Endodermal cell (in vitro differentiated cells): ENCODE measurements at regions not wholly inside any gene's neighbourhood (a gene's known extent, or its start where the extent isn't known, plus 50 kb on each side); places are given as distances from the start of the nearest gene placed in this dataset.

Source experiments
- DNase-seq: peaks from one replicate; pipeline ENCODE4 v3.0.0-alpha.2; 2017
- H3K27ac ChIP-seq: 2 replicates; pipeline ENCODE4 v1.5.1; 2013; ENCODE audit warnings: mild to moderate bottlenecking, low read depth, low read length, moderate library complexity
- H3K27me3 ChIP-seq: 2 replicates; pipeline ENCODE4 v1.6.1; 2013; ENCODE audit warnings: mild to moderate bottlenecking, low read length, moderate library complexity; ENCODE audit not compliant: insufficient read depth, control insufficient read depth, poor library complexity, severe bottlenecking
- H3K36me3 ChIP-seq: 2 replicates; pipeline ENCODE4 v1.7.0; 2013; ENCODE audit warnings: mild to moderate bottlenecking, low read length, moderate library complexity; ENCODE audit not compliant: control insufficient read depth, insufficient read depth
- H3K4me1 ChIP-seq: one replicate; pipeline ENCODE4 v1.7.0; 2013; ENCODE audit warnings: low read length; ENCODE audit not compliant: control insufficient read depth, insufficient read depth
- H3K4me3 ChIP-seq: 2 replicates; pipeline ENCODE4 v1.5.1; 2013; ENCODE audit warnings: mild to moderate bottlenecking, low read length, moderate library complexity
- H3K9ac ChIP-seq: 2 replicates; pipeline ENCODE4 v1.6.1; 2013; ENCODE audit warnings: mild to moderate bottlenecking, low read length, moderate library complexity; ENCODE audit not compliant: poor library complexity, severe bottlenecking; ENCODE audit errors: extremely low read depth
- H3K9me3 ChIP-seq: 2 replicates; pipeline ENCODE4 v1.6.1; 2013; ENCODE audit warnings: mild to moderate bottlenecking, low read length, moderate library complexity; ENCODE audit not compliant: control insufficient read depth
- H3K27ac Mint-ChIP-seq: 2 replicates; pipeline ENCODE4 v1.8.0; 2020; ENCODE audit warnings: mixed read lengths
- H3K27me3 Mint-ChIP-seq: 2 replicates; pipeline ENCODE4 v1.8.0; 2021; ENCODE audit warnings: mild to moderate bottlenecking, mixed read lengths; ENCODE audit not compliant: insufficient read depth
- H3K36me3 Mint-ChIP-seq: 2 replicates; pipeline ENCODE4 v1.8.0; 2020; ENCODE audit warnings: low read depth, mixed read lengths
- H3K4me1 Mint-ChIP-seq: 2 replicates; pipeline ENCODE4 v1.8.0; 2020; ENCODE audit warnings: mixed read lengths
- H3K4me3 Mint-ChIP-seq: 2 replicates; pipeline ENCODE4 v1.8.0; 2020; ENCODE audit warnings: mild to moderate bottlenecking, moderate library complexity, mixed read lengths
- H3K9me3 Mint-ChIP-seq: 2 replicates; pipeline ENCODE4 v1.8.0; 2020; ENCODE audit warnings: mild to moderate bottlenecking, mixed read lengths
- CTCF ChIP-seq: fragments of 200-600 bp; sonication (generic); conservative IDR thresholded peaks from 2 replicates; pipeline ENCODE4 v1.5.0; 2021; ENCODE audit warnings: antibody characterized with exemption, mild to moderate bottlenecking
- WGBS, 2 experiments: methylation state at CpG; one replicate each; pipeline versions ENCODE4 v1.1.5 to v1.1.7; 2013; ENCODE audit warnings: missing lambda C conversion rate in 2 of 2, mixed read lengths in 1 of 2; ENCODE audit not compliant: insufficient coverage in 1 of 2, insufficient read length in 1 of 2; 5-methylcytosine and 5-hydroxymethylcytosine counted together

- H3K4me1 ChIP-seq = no peaks in the 10 kb centered on the region
- DNase-seq = no peak
- TF ChIP-seq CTCF = no peak
- no peaks in the 10 kb centered on the region for H3K36me3 ChIP-seq
- Mint-ChIP-seq H3K4me3 (no peak overlapping the region), H3K27ac (peak overlapping the region; percentile 62), H3K36me3 (no peaks in the 10 kb centered on the region), H3K4me1 (peaks cover 10% of the 10 kb centered on the region), H3K27me3 (no peaks in the 10 kb centered on the region), H3K9me3 (no peaks in the 10 kb centered on the region)
- H3K27ac ChIP-seq = no peak overlapping the region
- no peaks in the 10 kb centered on the region for H3K27me3 ChIP-seq
- H3K4me3 ChIP-seq = no peak overlapping the region
- H3K9me3 ChIP-seq = no peaks in the 10 kb centered on the region
- no peak overlapping the region for H3K9ac ChIP-seq
Measured at GRCh38 chr4:125729171-125729570, 414.4 kb downstream of the FAT4 start.

- Mint-ChIP-seq H3K4me1 (peaks cover 15% of the 10 kb centered on the region), H3K9me3 (no peaks in the 10 kb centered on the region), H3K27ac (no peak overlapping the region), H3K27me3 (no peaks in the 10 kb centered on the region), H3K4me3 (no peak overlapping the region), H3K36me3 (no peaks in the 10 kb centered on the region)
- Histone ChIP-seq H3K27ac (no peak overlapping the region), H3K4me3 (no peak overlapping the region), H3K9ac (no peak overlapping the region), H3K36me3 (no peaks in the 10 kb centered on the region), H3K27me3 (no peaks in the 10 kb centered on the region), H3K9me3 (no peaks in the 10 kb centered on the region), H3K4me1 (no peaks in the 10 kb centered on the region)
- 57 to 83% methylated on average over 1 of the region's 1 CpG for WGBS, 2 experiments
- no peak for DNase-seq
- TF ChIP-seq CTCF = no peak
Measured at GRCh38 chr4:125732632-125733031, 417.9 kb downstream of the FAT4 start.

GRCh38 chr4:125734504-125734903 lies 419.7 kb downstream of the FAT4 start:
- no peaks in the 10 kb centered on the region for H3K27me3 ChIP-seq
- H3K9me3 ChIP-seq = no peaks in the 10 kb centered on the region
- WGBS, 2 experiments = 65 to 83% methylated on average over 1 to 5 of the region's 5 CpGs
- Mint-ChIP-seq H3K4me1 (peaks cover 12% of the 10 kb centered on the region), H3K4me3 (no peak overlapping the region), H3K9me3 (no peaks in the 10 kb centered on the region), H3K36me3 (no peaks in the 10 kb centered on the region), H3K27me3 (no peaks in the 10 kb centered on the region), H3K27ac (peak overlapping the region; percentile 46)
- no peaks in the 10 kb centered on the region for H3K36me3 ChIP-seq
- no peak overlapping the region for H3K9ac ChIP-seq
- H3K4me3 ChIP-seq = no peak overlapping the region
- peak overlapping the region; percentile 77 for H3K27ac ChIP-seq
- no peak for DNase-seq
- no peak for TF ChIP-seq CTCF
- no peaks in the 10 kb centered on the region for H3K4me1 ChIP-seq
